Endodermal cell (in vitro differentiated cells): ENCODE measurements at regions not wholly inside any gene's neighbourhood (a gene's known extent, or its start where the extent isn't known, plus 50 kb on each side); places are given as distances from the start of the nearest gene placed in this dataset.

Source experiments
- DNase-seq: peaks from one replicate; pipeline ENCODE4 v3.0.0-alpha.2; 2017
- H3K27ac ChIP-seq: 2 replicates; pipeline ENCODE4 v1.5.1; 2013; ENCODE audit warnings: mild to moderate bottlenecking, low read depth, low read length, moderate library complexity
- H3K27me3 ChIP-seq: 2 replicates; pipeline ENCODE4 v1.6.1; 2013; ENCODE audit warnings: mild to moderate bottlenecking, low read length, moderate library complexity; ENCODE audit not compliant: insufficient read depth, control insufficient read depth, poor library complexity, severe bottlenecking
- H3K36me3 ChIP-seq: 2 replicates; pipeline ENCODE4 v1.7.0; 2013; ENCODE audit warnings: mild to moderate bottlenecking, low read length, moderate library complexity; ENCODE audit not compliant: control insufficient read depth, insufficient read depth
- H3K4me1 ChIP-seq: one replicate; pipeline ENCODE4 v1.7.0; 2013; ENCODE audit warnings: low read length; ENCODE audit not compliant: control insufficient read depth, insufficient read depth
- H3K4me3 ChIP-seq: 2 replicates; pipeline ENCODE4 v1.5.1; 2013; ENCODE audit warnings: mild to moderate bottlenecking, low read length, moderate library complexity
- H3K9ac ChIP-seq: 2 replicates; pipeline ENCODE4 v1.6.1; 2013; ENCODE audit warnings: mild to moderate bottlenecking, low read length, moderate library complexity; ENCODE audit not compliant: poor library complexity, severe bottlenecking; ENCODE audit errors: extremely low read depth
- H3K9me3 ChIP-seq: 2 replicates; pipeline ENCODE4 v1.6.1; 2013; ENCODE audit warnings: mild to moderate bottlenecking, low read length, moderate library complexity; ENCODE audit not compliant: control insufficient read depth
- H3K27ac Mint-ChIP-seq: 2 replicates; pipeline ENCODE4 v1.8.0; 2020; ENCODE audit warnings: mixed read lengths
- H3K27me3 Mint-ChIP-seq: 2 replicates; pipeline ENCODE4 v1.8.0; 2021; ENCODE audit warnings: mild to moderate bottlenecking, mixed read lengths; ENCODE audit not compliant: insufficient read depth
- H3K36me3 Mint-ChIP-seq: 2 replicates; pipeline ENCODE4 v1.8.0; 2020; ENCODE audit warnings: low read depth, mixed read lengths
- H3K4me1 Mint-ChIP-seq: 2 replicates; pipeline ENCODE4 v1.8.0; 2020; ENCODE audit warnings: mixed read lengths
- H3K4me3 Mint-ChIP-seq: 2 replicates; pipeline ENCODE4 v1.8.0; 2020; ENCODE audit warnings: mild to moderate bottlenecking, moderate library complexity, mixed read lengths
- H3K9me3 Mint-ChIP-seq: 2 replicates; pipeline ENCODE4 v1.8.0; 2020; ENCODE audit warnings: mild to moderate bottlenecking, mixed read lengths
- CTCF ChIP-seq: fragments of 200-600 bp; sonication (generic); conservative IDR thresholded peaks from 2 replicates; pipeline ENCODE4 v1.5.0; 2021; ENCODE audit warnings: antibody characterized with exemption, mild to moderate bottlenecking
- WGBS, 2 experiments: methylation state at CpG; one replicate each; pipeline versions ENCODE4 v1.1.5 to v1.1.7; 2013; ENCODE audit warnings: missing lambda C conversion rate in 2 of 2, mixed read lengths in 1 of 2; ENCODE audit not compliant: insufficient coverage in 1 of 2, insufficient read length in 1 of 2; 5-methylcytosine and 5-hydroxymethylcytosine counted together

GRCh38 chr2:238568455-238569440, 142.0 kb downstream of the ASB1 start:
- Mint-ChIP-seq H3K4me3 (no peak overlapping the region), H3K36me3 (no peaks in the 10 kb centered on the region), H3K4me1 (no peaks in the 10 kb centered on the region), H3K27ac (no peak overlapping the region), H3K27me3 (no peaks in the 10 kb centered on the region), H3K9me3 (no peaks in the 10 kb centered on the region)
- no peak for DNase-seq
- Histone ChIP-seq H3K36me3 (no peaks in the 10 kb centered on the region), H3K9ac (no peak overlapping the region), H3K27me3 (no peaks in the 10 kb centered on the region), H3K4me3 (no peak overlapping the region), H3K4me1 (no peaks in the 10 kb centered on the region), H3K27ac (no peak overlapping the region), H3K9me3 (no peaks in the 10 kb centered on the region)
- TF ChIP-seq CTCF = no peak
- WGBS, 2 experiments = 88 to 89% methylated on average over 19 to 27 of the region's 27 CpGs

- WGBS, 2 experiments = 88 to 93% methylated on average over 19 to 25 of the region's 25 CpGs
- Mint-ChIP-seq H3K4me1 (no peaks in the 10 kb centered on the region), H3K27me3 (no peaks in the 10 kb centered on the region), H3K4me3 (no peak overlapping the region), H3K36me3 (no peaks in the 10 kb centered on the region), H3K9me3 (no peaks in the 10 kb centered on the region), H3K27ac (no peak overlapping the region)
- Histone ChIP-seq H3K4me1 (no peaks in the 10 kb centered on the region), H3K9me3 (no peaks in the 10 kb centered on the region), H3K27me3 (no peaks in the 10 kb centered on the region), H3K4me3 (no peak overlapping the region), H3K27ac (no peak overlapping the region), H3K9ac (no peak overlapping the region), H3K36me3 (no peaks in the 10 kb centered on the region)
- TF ChIP-seq CTCF = no peak
- DNase-seq = no peak
These were observed 142.9 kb downstream of the ASB1 start for GRCh38 chr2:238569507-238570195.

- no peak for TF ChIP-seq CTCF
- no peak overlapping the region for H3K27ac Mint-ChIP-seq
- DNase-seq = no peak
- no peaks in the 10 kb centered on the region for H3K4me1 Mint-ChIP-seq
- Histone ChIP-seq H3K4me3 (no peak overlapping the region), H3K4me1 (no peaks in the 10 kb centered on the region), H3K27ac (no peak overlapping the region), H3K9me3 (no peaks in the 10 kb centered on the region), H3K36me3 (no peaks in the 10 kb centered on the region), H3K9ac (no peak overlapping the region), H3K27me3 (no peaks in the 10 kb centered on the region)
- peaks cover 2% of the 10 kb centered on the region for H3K27me3 Mint-ChIP-seq
- no peaks in the 10 kb centered on the region for H3K9me3 Mint-ChIP-seq
- no peaks in the 10 kb centered on the region for H3K36me3 Mint-ChIP-seq
- 79 to 94% methylated on average over 7 to 10 of the region's 10 CpGs for WGBS, 2 experiments
- no peak overlapping the region for H3K4me3 Mint-ChIP-seq
These were observed 143.7 kb downstream of the ASB1 start for GRCh38 chr2:238570391-238570790.
